ENCODE measurements at regions not wholly inside any gene's neighbourhood (a gene's known extent, or its start where the extent isn't known, plus 50 kb on each side); places are given as distances from the start of the nearest gene placed in this dataset.

DNA sequence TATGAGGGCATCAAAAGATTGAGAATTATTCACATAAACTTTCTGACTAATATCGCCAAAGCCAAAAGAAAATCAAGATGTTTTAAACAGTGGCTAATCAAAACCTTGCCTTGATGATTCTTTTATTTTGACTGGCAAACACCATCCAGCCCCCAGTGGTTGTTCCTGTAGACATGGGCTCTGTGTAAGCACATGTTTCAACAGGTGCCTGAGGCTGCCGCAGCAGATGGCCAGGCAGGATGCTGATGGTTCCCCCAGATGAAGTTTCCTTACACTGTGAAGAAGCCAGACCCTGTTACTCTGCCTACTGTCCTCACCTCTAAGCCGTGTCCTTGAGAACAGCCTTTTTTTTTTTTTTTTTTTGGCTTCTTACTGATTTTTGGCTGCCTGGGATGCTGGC lies 146.5 kb downstream of the RAB11FIP2 start:
- TF ChIP-seq POLR2AphosphoS5 (IDR thresholded peaks at IDR 0.05) (no peak), POLR2A (IDR thresholded peaks at IDR 0.05) (no peak)
- TF ChIP-seq, protein P1, sequence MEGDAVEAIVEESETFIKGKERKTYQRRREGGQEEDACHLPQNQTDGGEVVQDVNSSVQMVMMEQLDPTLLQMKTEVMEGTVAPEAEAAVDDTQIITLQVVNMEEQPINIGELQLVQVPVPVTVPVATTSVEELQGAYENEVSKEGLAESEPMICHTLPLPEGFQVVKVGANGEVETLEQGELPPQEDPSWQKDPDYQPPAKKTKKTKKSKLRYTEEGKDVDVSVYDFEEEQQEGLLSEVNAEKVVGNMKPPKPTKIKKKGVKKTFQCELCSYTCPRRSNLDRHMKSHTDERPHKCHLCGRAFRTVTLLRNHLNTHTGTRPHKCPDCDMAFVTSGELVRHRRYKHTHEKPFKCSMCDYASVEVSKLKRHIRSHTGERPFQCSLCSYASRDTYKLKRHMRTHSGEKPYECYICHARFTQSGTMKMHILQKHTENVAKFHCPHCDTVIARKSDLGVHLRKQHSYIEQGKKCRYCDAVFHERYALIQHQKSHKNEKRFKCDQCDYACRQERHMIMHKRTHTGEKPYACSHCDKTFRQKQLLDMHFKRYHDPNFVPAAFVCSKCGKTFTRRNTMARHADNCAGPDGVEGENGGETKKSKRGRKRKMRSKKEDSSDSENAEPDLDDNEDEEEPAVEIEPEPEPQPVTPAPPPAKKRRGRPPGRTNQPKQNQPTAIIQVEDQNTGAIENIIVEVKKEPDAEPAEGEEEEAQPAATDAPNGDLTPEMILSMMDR (IDR thresholded peaks at IDR 0.05) = no peak
